ENCODE measurements at regions not wholly inside any gene's neighbourhood (a gene's known extent, or its start where the extent isn't known, plus 50 kb on each side); places are given as distances from the start of the nearest gene placed in this dataset.

GRCh38 chr16:35732046-35732810 is 2272.8 kb downstream of the TP53TG3F start:
- Histone ChIP-seq H3K9me3 (no peaks in the 10 kb centered on the region), H3K36me3 (ENCODE audit: insufficient read depth in 1 of 2, low read depth in 1 of 2) (no peaks in the 10 kb centered on the region), H3K4me1 (no peaks in the 10 kb centered on the region), H3K27me3 (ENCODE audit: insufficient read depth in 3 of 3, low read length in 2 of 3) (no peaks in the 10 kb centered on the region), H3K4me3 (no peak overlapping the region), H3K27ac (no peak overlapping the region)
- ATAC-seq (no peak), DNase-seq (no peak)
- intact Hi-C loops (cut with DNase I): no loop called here
- TF ChIP-seq CTCF (IDR thresholded peaks at IDR 0.05): no peak
- 61 to 74% (median 66%) methylated on average over 15 of the region's 15 CpGs for WGBS, 3 donors

- WGBS, 3 donors: 29 to 42% (median 33%) methylated on average over 3 of the region's 3 CpGs
- Histone ChIP-seq H3K36me3 (ENCODE audit: insufficient read depth in 1 of 2, low read depth in 1 of 2) (no peaks in the 10 kb centered on the region), H3K9me3 (no peaks in the 10 kb centered on the region), H3K27me3 (ENCODE audit: insufficient read depth in 3 of 3, low read length in 2 of 3) (no peaks in the 10 kb centered on the region), H3K4me3 (no peak overlapping the region), H3K4me1 (no peaks in the 10 kb centered on the region), H3K27ac (no peak overlapping the region)
- intact Hi-C loops (cut with DNase I): no loop called here
- DNase-seq (no peak), ATAC-seq (no peak)
- TF ChIP-seq CTCF (IDR thresholded peaks at IDR 0.05): no peak
Observed at GRCh38 chr16:35733278-35733965, 2274.0 kb downstream of the TP53TG3F start.

GRCh38 chr16:35733971-35734702 is 2274.7 kb downstream of the TP53TG3F start:
- Histone ChIP-seq H3K9me3 (no peaks in the 10 kb centered on the region), H3K36me3 (ENCODE audit: insufficient read depth in 1 of 2, low read depth in 1 of 2) (no peaks in the 10 kb centered on the region), H3K4me1 (no peaks in the 10 kb centered on the region), H3K27me3 (ENCODE audit: insufficient read depth in 3 of 3, low read length in 2 of 3) (no peaks in the 10 kb centered on the region), H3K27ac (no peak overlapping the region), H3K4me3 (no peak overlapping the region)
- WGBS, 3 donors: 73 to 78% (median 76%) methylated on average over 16 to 18 of the region's 18 CpGs
- DNase-seq (no peak), ATAC-seq (no peak)
- intact Hi-C loops (cut with DNase I): no loop called here
- TF ChIP-seq CTCF (IDR thresholded peaks at IDR 0.05): no peak

GRCh38 chr16:35734728-35735402 is 2275.5 kb downstream of the TP53TG3F start:
- no peaks in the 10 kb centered on the region for H3K4me1 ChIP-seq
- H3K27me3 ChIP-seq (ENCODE audit: insufficient read depth in 3 of 3, low read length in 2 of 3): no peaks in the 10 kb centered on the region
- no peaks in the 10 kb centered on the region for H3K9me3 ChIP-seq
- H3K27ac ChIP-seq: no peak overlapping the region
- 64 to 74% (median 74%) methylated on average over 17 to 18 of the region's 18 CpGs for WGBS, 3 donors
- H3K4me3 ChIP-seq: no peak overlapping the region
- intact Hi-C loops (cut with DNase I): no loop called here
- DNase-seq (no peak), ATAC-seq (no peak)
- no peak for TF ChIP-seq CTCF (IDR thresholded peaks at IDR 0.05)
- no peaks in the 10 kb centered on the region for H3K36me3 ChIP-seq (ENCODE audit: insufficient read depth in 1 of 2, low read depth in 1 of 2)
